ENCODE measurements at regions not wholly inside any gene's neighbourhood (a gene's known extent, or its start where the extent isn't known, plus 50 kb on each side); places are given as distances from the start of the nearest gene placed in this dataset.
A peak's percentile ranks its signal among the peaks of the same experiment; 100 is the strongest.

DNA sequence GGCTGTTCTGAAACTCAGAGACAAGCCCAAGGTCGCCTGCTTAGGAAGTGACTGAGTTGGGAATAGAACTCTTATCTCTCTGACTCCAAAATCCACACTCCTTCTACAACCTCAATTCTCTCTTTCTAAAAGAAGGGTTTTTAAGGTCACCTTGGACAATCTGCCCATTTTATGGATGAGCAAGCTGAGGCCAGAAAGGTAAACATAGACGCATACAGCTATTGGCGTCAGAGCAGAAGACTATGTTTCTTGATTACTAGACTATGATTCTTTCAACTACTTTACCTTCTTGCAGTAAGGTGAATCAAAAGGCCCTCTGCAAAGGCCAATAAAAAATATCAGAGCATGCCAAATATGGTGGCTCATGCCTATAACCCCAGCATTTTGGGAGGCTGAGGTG is 276.6 kb downstream of the CLIC5 start:
- no peak for DNase-seq

DNA sequence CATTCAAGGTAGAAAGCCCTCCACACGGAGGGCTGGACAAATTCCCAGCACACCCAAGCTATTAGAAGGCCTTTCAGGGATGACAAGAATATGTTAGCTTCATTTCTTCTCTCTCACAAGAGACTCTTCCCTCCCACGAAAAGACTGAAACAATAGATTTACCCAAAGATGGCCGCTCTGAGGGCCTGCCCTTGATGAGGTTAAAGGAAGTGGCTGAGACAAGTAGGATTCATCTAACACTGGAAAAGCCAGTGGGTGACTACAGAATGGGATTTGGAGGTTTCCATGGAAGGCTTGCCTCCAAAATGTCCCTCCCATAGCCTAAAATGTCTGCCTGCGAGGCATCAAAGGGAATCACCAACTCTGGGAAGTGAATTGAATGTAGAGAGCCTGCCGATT is 277.6 kb downstream of the CLIC5 start:
- no peak for DNase-seq

GRCh38 chr6:45737331-45738056 is 278.2 kb downstream of the CLIC5 start:
- DNase-seq = peak; percentile 66

GRCh38 chr6:45736134-45736533 is 279.5 kb downstream of the CLIC5 start:
- DNase-seq = no peak

GRCh38 chr6:45732731-45733130 is 282.9 kb downstream of the CLIC5 start:
- DNase-seq = no peak

- DNase-seq = no peak
These were observed 285.4 kb downstream of the CLIC5 start for GRCh38 chr6:45730232-45730631.

DNA sequence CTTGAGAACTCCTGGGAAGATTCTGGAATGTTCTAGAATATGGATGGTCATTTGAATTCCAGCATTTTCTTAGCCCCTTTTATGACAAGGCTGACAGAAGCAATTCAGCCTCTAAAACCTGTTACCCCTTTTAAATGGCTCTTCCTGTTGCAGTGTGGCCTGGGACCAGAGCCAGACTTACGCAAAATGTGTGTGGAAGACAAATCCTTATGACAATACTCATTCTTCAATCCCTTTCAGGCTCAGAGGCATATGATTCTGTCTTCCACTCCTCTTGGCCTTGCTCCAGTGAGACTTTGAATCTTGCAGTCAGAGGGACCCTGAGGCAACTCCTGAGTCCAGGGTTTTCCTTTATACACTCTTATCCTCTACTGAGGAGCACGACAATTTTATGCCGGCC is 287.0 kb downstream of the CLIC5 start:
- peak; percentile 35 for DNase-seq

- DNase-seq = peak; percentile 46
These were observed 287.7 kb downstream of the CLIC5 start for GRCh38 chr6:45727819-45728449.

DNA sequence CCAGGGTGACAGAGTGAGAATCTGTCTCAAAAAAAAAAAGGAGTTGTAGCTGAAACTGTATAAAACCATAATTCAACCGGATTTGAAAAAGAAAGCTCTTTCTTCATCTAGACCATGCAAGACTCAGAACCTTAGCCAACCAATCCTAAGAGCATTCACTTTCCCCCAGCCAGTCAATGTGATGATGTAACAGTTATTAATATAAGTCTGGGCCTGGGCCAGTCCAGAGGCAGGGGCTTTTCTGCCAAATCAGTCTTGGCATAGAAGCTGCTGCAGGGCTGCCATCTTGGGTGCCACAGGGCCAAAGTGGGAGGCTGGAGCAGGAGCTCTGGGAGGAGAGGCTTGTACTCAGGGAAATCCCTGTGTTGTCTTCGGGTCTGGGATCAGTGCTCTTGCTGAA is 288.4 kb downstream of the CLIC5 start:
- DNase-seq = no peak

GRCh38 chr6:45726444-45726843 is 289.2 kb downstream of the CLIC5 start:
- DNase-seq = no peak

- no peak for DNase-seq
These were observed 291.1 kb downstream of the CLIC5 start for GRCh38 chr6:45724511-45724910.

DNA sequence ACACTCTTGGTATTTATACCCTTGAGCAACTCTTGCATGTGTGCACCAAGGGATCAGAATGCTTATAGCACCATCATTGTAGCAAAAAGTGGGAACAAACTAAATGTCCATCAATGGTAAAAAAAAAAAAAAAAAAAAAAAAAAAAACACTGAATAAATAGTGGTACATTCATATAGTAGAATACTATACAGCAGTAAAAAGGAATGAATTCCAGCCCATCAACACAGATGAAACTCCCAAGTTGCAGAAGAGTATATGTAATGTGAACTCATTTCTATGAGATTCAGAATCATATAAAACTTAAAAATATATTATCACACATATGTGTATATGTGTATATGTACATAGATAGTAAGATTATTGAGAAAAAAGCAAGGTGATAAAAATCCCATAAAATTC is 291.6 kb downstream of the CLIC5 start:
- no peak for DNase-seq

GRCh38 chr6:45722876-45723275 is 292.8 kb downstream of the CLIC5 start:
- no peak for DNase-seq

GRCh38 chr6:45721665-45722064 is 294.0 kb downstream of the CLIC5 start:
- no peak for DNase-seq

GRCh38 chr6:45718871-45719270 is 296.8 kb downstream of the CLIC5 start:
- no peak for DNase-seq

- no peak for DNase-seq
These were observed 297.5 kb downstream of the CLIC5 start for GRCh38 chr6:45718131-45718530.

GRCh38 chr6:45717715-45718114 is 297.9 kb downstream of the CLIC5 start:
- DNase-seq = no peak

GRCh38 chr6:45717027-45717426 is 298.6 kb downstream of the CLIC5 start:
- no peak for DNase-seq

GRCh38 chr6:45715508-45715803 is 300.2 kb downstream of the CLIC5 start:
- DNase-seq = no peak

- peak; percentile 74 for DNase-seq
These were observed 300.7 kb downstream of the CLIC5 start for GRCh38 chr6:45714741-45715507.

DNA sequence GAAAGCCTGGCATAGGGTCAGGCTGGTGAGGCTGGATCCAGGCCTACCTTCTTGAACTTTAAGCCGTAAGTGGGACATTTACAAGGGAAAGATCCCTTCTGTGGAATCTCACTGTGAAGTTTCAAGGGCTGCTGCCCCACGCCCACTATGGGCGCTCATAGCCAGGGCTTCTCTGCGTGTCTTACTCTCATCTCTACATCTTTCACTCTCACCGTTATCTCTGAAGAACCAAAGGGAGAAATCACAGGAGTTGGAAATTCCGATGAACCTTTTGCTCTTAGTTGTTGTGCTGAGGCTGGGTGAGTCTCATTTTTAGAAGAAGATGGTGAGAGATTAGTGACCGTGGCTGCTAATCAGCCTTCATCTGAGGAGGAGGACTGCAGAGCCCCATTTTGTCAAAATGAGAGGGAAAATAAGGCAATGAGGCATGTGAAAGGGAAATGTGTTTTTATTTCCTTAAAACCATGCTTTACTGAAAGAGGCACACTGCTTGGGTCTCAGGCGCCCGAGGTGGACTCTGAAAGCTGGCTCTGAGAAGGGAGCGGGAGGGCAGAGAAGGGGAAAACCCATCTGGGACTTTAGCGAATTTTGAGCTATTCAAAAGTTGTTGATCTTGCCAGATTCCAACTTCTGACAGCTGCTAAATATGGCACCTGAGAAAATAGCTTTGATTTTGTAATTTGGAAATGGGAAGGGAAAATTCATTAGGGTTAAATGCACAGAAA is 301.5 kb downstream of the CLIC5 start:
- DNase-seq = no peak

Data from RPMI8226 (cell line).